Cerebellar nuclear complex (tissue), 1 donor: ENCODE measurements at regions not wholly inside any gene's neighbourhood (a gene's known extent, or its start where the extent isn't known, plus 50 kb on each side); places are given as distances from the start of the nearest gene placed in this dataset.
A peak's percentile ranks its signal among the peaks of the same experiment; 100 is the strongest.

Experiments used
- DNase-seq, 2 experiments: peaks; one replicate each; lab custom pipeline; 2025; lab: John Stamatoyannopoulos, UW

DNA sequence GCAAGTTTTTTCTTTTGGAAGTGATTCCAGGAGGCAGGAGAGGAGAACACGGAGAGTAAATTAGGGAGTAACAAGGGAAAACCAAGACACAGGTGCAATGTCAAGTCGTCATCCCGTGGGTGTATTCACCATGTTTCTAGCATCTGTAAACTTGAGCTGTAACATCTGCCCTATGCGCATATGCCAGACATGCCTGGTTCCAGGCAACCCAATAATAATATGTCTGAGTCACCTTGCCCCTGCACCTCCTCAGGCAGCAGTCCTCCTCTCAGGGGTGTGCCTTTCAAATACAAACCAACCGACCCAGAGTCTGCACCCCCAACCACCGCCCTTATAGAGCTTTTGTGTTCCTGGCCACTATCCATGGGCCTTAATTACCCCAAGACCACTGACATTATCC lies 107.0 kb upstream of the PDE1C start:
- DNase-seq = no peak

GRCh38 chr7:32175099-32175498 lies 104.9 kb upstream of the PDE1C start:
- DNase-seq = no peak

GRCh38 chr7:32171248-32171647 lies 101.0 kb upstream of the PDE1C start:
- no peak for DNase-seq

- no peak for DNase-seq
Measured at GRCh38 chr7:32170838-32171237, 100.6 kb upstream of the PDE1C start.

GRCh38 chr7:32169228-32169627 lies 99.0 kb upstream of the PDE1C start:
- no peak for DNase-seq

GRCh38 chr7:32167815-32168214 lies 97.6 kb upstream of the PDE1C start:
- DNase-seq = no peak

DNA sequence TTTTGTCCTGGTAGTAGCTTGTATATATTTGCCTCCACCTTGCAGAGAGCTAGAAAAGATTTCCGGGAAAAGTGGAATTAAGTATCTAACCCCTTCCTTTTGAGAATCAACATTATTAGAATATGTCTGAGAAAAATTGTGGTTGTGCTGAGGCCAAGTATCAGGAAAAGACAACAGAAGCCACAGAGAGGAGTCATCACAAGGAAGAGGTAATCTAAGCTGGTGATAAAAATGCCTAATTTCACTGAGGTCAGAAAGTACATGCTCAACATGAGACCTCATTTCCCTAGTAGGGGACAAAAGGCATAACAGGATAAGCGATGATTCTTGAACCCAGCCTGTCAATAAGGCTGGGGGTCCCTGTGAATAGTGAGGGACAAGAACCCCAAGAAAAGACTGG lies 97.0 kb upstream of the PDE1C start:
- DNase-seq = no peak

DNA sequence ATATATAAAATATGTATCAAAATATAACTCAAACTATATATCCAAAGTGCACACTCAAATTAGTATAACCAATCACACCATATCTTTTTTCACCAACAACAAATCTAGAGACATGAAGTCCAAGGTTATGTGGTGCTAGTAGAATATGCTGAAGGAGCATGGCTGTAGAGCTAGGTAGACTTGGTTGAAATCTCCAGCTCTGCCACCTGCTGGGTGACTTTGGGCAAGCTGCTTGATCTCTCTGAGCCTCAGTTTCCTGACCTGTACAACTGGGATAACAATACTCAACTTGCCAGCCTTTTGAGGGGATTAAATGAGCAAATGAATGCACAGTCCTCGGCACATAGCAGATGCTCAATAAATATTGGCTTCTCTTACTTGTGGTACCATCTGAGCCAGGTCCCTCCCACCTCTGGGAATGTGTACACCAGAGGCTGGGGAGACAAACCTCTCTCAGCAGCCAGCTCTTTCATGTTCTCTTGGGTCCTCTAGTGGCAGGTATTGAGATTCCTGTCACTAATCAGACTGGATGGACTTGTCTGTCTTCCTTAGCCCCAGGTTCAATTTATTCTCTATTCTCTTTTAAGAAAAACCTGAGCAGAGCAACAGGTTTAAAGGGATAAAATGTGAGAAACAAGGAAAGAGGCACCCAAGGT lies 94.3 kb upstream of the PDE1C start:
- DNase-seq = no peak

GRCh38 chr7:32163896-32164295 lies 93.7 kb upstream of the PDE1C start:
- no peak for DNase-seq

DNA sequence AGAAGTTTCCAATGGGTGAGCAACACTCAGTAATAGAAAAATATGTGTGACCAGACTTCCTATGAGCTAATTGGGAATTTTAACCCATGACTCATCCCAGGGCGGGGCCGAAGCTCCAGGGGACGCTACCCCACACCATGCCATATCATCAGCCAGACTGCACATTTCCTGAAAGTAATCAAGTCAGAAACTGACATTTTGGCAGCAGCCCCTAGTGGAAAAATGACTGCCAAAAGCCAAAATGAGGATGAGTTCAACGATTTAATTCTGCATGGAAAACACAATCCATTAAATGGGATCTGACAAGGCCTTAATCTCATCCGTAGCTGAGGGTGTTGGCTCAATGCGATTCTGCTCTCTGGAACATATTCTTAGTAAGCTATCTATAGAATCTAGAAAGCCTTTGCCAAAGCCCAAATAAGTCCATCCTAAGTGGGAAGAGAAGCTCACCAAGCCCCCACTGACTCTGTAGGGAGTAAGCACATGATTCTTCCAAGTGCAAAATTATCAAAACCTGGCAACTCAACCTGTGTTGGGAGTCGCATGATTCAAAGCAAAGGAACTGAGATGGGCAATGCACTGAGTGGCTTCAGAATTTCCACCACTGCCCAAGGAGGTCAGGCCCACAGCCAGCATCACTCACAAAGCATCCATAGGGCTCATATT lies 93.1 kb upstream of the PDE1C start:
- peak; percentile 72 to 90 for DNase-seq

- no peak for DNase-seq
Measured at GRCh38 chr7:32161708-32162107, 91.5 kb upstream of the PDE1C start.

DNA sequence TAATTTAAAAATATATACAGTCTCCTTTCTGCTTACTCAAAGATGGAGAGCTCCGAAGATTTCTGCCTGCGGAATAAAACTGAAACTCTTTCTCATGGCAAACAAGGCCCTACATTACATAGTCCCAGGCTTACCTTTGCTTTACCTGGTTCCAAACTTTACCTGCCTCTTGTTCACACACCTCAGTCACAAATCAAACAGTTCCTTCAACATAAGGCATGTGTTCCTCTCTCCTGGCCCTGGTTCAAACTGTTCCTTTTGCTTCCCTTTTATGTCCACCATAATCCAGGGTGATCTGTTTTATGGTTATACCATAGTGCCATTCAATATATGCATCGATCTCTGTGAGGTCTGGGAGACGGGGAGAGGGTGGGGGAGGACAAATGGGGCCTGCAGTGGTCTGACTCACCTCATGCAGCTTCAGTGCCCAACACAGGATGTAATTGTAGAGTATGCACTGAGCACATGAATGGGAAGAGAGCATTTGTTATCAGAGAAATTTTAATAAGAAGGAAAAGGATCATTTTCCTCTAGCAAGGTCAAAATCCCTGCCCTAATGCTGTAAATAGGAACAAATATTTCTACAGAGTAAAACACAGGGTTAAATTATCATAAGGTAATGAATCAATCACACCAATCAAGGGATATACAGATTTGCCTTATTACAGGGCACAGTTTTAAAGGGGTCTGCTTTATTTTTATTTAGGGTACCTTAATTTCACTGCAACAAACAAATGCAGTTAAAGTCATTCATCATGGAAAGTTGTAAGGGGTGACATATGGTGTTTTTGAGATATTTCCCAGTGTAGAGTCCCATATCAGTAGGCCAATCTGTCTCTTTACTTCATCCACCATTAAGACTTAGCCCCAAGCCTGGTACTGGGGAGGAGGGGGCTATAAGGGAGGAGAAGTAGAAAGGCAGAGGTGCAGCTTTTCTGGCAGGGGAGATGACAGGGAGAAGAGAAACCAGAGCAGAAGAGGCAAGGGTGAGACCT lies 88.8 kb upstream of the PDE1C start:
- DNase-seq = no peak

DNA sequence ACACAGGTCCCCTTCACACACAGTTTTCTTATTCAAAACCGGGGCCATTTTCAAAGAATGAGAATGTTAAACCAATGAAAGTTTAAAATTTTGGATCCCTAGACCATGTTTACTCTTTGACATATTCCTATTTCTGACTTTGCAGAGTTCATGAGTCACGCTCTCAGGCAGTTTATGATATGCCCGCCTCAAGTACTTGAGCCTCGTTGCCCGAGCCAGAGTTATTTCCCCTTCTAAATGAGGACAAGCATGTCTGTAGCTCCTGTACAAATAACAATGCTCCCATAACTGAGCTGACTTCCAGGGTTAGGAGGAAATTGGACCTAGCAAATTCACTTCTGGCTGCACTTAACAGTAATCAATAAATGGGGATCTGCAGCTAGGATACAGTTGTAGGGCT lies 87.9 kb upstream of the PDE1C start:
- DNase-seq = no peak

DNA sequence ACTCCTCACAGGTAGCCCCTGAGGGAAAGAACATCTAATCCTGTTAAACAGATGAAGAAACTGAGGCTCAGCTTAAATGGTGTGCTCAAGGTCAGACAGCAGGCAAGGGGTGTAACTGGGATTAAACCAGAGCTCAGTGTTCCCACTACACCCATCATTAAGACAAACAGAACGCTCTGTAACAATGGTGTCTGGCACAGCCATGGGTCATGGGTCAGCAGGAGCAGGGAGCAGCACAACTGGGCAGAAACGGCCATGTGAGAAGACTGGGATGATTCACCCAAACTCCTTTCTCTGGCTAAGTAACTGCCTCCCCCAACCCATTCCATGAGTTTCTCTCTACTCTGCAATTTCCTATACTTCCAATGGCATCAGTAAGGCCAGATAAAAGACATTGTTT lies 85.5 kb upstream of the PDE1C start:
- no peak for DNase-seq

- peak in 1 of 2 experiments; percentile 43 for DNase-seq
Measured at GRCh38 chr7:32154797-32155196, 84.6 kb upstream of the PDE1C start.

- DNase-seq = peak; percentile 20 to 84
Measured at GRCh38 chr7:32153006-32153405, 82.8 kb upstream of the PDE1C start.

- no peak for DNase-seq
Measured at GRCh38 chr7:32152576-32152975, 82.4 kb upstream of the PDE1C start.

DNA sequence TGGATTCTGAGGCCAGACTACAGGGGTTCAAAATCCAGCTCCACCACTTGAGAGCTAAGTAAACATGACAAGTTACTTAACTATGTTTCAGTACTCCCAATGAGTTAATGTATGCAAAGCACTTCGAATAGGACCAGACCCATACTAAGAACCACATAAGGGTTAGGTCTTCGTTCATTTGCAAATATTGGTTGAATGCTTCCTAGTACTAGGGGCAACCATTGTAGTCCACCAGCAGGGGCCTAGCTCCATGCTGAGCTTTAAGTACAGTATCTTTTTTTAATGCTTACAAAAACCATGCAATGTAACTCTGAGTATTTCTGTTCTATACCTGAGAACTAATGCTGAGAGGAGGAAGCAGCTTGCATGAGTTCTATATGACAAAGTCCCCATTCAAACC lies 80.4 kb upstream of the PDE1C start:
- DNase-seq = no peak

DNA sequence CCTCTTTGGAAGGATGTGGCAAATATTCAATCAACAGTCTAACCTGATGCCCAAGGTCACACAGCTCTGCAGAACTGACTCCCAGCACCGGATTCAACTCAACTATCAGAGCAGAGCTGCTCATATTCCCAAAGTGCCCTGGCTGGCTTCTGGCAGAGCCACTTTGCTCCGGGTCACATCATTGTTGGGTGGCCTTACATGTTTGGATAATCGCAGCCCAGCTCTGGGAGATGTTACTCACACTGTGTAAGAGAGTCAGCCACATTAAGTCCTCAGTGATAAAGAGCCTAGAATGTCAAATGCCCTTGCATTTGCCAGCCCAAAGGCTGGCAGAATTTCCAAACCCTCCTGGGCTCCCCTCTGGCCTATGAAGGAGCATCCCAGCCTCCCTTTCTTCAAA lies 79.8 kb upstream of the PDE1C start:
- no peak for DNase-seq

DNA sequence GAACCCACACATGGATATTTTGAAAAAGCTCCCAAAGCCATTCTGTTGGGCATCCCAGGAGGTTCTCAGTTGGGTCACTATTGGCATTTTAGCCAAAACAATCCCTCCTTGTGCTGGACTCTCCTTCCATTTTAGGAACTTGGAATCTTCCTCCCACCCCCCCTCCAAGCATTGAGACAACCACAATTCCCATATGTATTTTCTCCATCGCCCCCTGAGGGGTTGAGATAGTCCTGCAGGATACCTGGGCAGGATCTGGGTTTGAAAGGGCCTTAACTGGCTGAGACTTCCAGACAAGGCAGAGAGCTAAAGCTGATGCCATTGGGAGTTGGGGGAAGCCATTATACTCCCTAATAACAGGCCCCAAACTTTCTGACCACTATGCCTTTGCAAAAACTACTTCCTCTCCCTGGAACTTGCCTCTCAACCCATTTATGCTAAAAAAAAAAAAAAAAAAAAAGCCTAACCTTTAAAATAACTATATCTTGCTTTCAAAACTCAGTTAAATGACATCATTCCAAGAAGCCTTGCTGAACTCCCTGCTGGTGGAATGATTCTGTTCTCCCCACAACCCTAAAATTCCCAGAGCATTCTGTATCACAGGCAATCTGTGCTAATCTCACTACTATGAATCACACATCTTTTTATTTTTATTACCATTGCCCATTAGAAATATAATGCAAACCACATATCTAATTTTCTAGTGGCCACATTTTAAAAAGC lies 77.5 kb upstream of the PDE1C start:
- no peak for DNase-seq

DNA sequence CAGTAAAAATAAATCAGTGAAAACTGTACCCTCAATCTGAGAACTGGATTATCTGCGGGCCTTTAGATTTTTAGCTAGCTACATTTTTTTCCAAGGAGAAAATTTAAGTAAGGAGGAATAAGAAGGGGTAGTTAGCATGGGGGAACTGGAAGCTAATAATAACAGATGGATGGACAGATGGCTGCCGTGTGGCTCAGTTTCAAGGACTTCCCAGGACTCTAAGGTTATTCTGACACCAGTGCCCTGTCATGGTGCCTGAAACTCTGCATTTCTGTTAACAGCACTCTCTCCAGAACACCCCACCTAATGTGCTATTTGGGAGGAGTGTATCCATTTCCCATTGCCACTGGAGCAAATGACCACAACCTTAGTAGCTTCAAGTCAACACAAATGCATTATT lies 75.7 kb upstream of the PDE1C start:
- DNase-seq = no peak

DNA sequence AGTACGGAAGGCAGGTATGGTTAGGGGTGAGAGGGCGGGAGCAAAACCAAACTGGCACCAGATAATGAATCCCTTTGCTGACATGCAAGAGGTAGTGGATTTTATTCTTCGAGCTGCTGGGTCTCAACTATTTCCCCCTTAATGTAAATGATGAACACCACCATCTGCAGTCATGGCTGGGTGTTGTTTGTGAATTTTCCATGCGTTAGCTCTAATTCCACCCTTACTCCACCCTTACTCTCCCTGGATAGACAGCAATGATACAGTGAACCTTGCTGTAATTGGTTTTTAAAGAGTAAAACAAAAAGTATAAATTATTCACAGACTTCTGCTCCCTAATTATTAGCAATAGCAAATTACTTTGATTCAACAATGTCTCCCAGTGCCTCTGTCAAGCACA lies 74.5 kb upstream of the PDE1C start:
- DNase-seq = no peak
